ENCODE measurements at regions not wholly inside any gene's neighbourhood (a gene's known extent, or its start where the extent isn't known, plus 50 kb on each side); places are given as distances from the start of the nearest gene placed in this dataset.
"Not testable (repeated sequence)": the region's sequence is repeated elsewhere in the genome, so short reads cannot be mapped to it uniquely, and the experiment has no call there.

GRCh38 chr9:79489261-79490000, 82.3 kb upstream of the TLE4 start:
- Histone ChIP-seq H3K9me3 (ENCODE audit: low read length) (no peaks in the 10 kb centered on the region), H2AFZ (ENCODE audit: low read depth, low read length) (no peak overlapping the region), H3K27me3 (ENCODE audit: insufficient read depth, low read length) (no peaks in the 10 kb centered on the region), H3K4me3 (ENCODE audit: low read length) (no peak overlapping the region), H3K36me3 (ENCODE audit: insufficient read depth, low read length) (no peaks in the 10 kb centered on the region), H3K4me1 (ENCODE audit: insufficient read depth, low read length) (peaks cover 2% of the 10 kb centered on the region)

GRCh38 chr9:79490657-79491248, 81.0 kb upstream of the TLE4 start:
- H3K27me3 ChIP-seq (ENCODE audit: insufficient read depth, low read length), result no peaks in the 10 kb centered on the region
- H3K9me3 ChIP-seq (ENCODE audit: low read length), result no peaks in the 10 kb centered on the region
- no peaks in the 10 kb centered on the region for H3K36me3 ChIP-seq (ENCODE audit: insufficient read depth, low read length)
- H3K4me3 ChIP-seq (ENCODE audit: low read length), result no peak overlapping the region
- peaks cover 2% of the 10 kb centered on the region for H3K4me1 ChIP-seq (ENCODE audit: insufficient read depth, low read length)
- H2AFZ ChIP-seq (ENCODE audit: low read depth, low read length), result no peak overlapping the region

- no peaks in the 10 kb centered on the region for H3K27me3 ChIP-seq (ENCODE audit: insufficient read depth, low read length)
- H3K9me3 ChIP-seq (ENCODE audit: low read length), result no peaks in the 10 kb centered on the region
- no peak overlapping the region for H3K4me3 ChIP-seq (ENCODE audit: low read length)
- H2AFZ ChIP-seq (ENCODE audit: low read depth, low read length), result no peak overlapping the region
- H3K36me3 ChIP-seq (ENCODE audit: insufficient read depth, low read length), result no peaks in the 10 kb centered on the region
- H3K4me1 ChIP-seq (ENCODE audit: insufficient read depth, low read length), result peaks cover 2% of the 10 kb centered on the region
These were observed 79.4 kb upstream of the TLE4 start for GRCh38 chr9:79492092-79493009.

GRCh38 chr9:79500196-79500864, 71.4 kb upstream of the TLE4 start:
- H3K27me3 ChIP-seq (ENCODE audit: insufficient read depth, low read length); H3K4me1 ChIP-seq (ENCODE audit: insufficient read depth, low read length); H3K36me3 ChIP-seq (ENCODE audit: insufficient read depth, low read length); H3K9me3 ChIP-seq (ENCODE audit: low read length); H2AFZ ChIP-seq (ENCODE audit: low read depth, low read length); H3K4me3 ChIP-seq (ENCODE audit: low read length): not testable (repeated sequence)

GRCh38 chr9:79501546-79501945, 70.2 kb upstream of the TLE4 start:
- H3K4me3 ChIP-seq (ENCODE audit: low read length), result no peak overlapping the region
- H3K4me1 ChIP-seq (ENCODE audit: insufficient read depth, low read length), result no peaks in the 10 kb centered on the region
- H2AFZ ChIP-seq (ENCODE audit: low read depth, low read length), result no peak overlapping the region
- no peaks in the 10 kb centered on the region for H3K36me3 ChIP-seq (ENCODE audit: insufficient read depth, low read length)
- H3K27me3 ChIP-seq (ENCODE audit: insufficient read depth, low read length), result no peaks in the 10 kb centered on the region
- no peaks in the 10 kb centered on the region for H3K9me3 ChIP-seq (ENCODE audit: low read length)

- no peak overlapping the region for H3K4me3 ChIP-seq (ENCODE audit: low read length)
- H3K36me3 ChIP-seq (ENCODE audit: insufficient read depth, low read length), result no peaks in the 10 kb centered on the region
- H3K27me3 ChIP-seq (ENCODE audit: insufficient read depth, low read length), result no peaks in the 10 kb centered on the region
- H3K4me1 ChIP-seq (ENCODE audit: insufficient read depth, low read length), result no peaks in the 10 kb centered on the region
- H3K9me3 ChIP-seq (ENCODE audit: low read length), result no peaks in the 10 kb centered on the region
- H2AFZ ChIP-seq (ENCODE audit: low read depth, low read length), result no peak overlapping the region
These were observed 64.0 kb upstream of the TLE4 start for GRCh38 chr9:79507801-79508200.

GRCh38 chr9:79512251-79512650, 59.5 kb upstream of the TLE4 start:
- H3K27me3 ChIP-seq (ENCODE audit: insufficient read depth, low read length), result no peaks in the 10 kb centered on the region
- H3K36me3 ChIP-seq (ENCODE audit: insufficient read depth, low read length), result no peaks in the 10 kb centered on the region
- H3K4me1 ChIP-seq (ENCODE audit: insufficient read depth, low read length), result no peaks in the 10 kb centered on the region
- H3K4me3 ChIP-seq (ENCODE audit: low read length), result no peak overlapping the region
- no peaks in the 10 kb centered on the region for H3K9me3 ChIP-seq (ENCODE audit: low read length)
- no peak overlapping the region for H2AFZ ChIP-seq (ENCODE audit: low read depth, low read length)

All from neuron (in vitro differentiated cells).